ENCODE measurements at regions not wholly inside any gene's neighbourhood (a gene's known extent, or its start where the extent isn't known, plus 50 kb on each side); places are given as distances from the start of the nearest gene placed in this dataset.

GRCh38 chr16:9516444-9516843, 425.0 kb downstream of the HAPSTR1 start:
- TF ChIP-seq CTCF (IDR thresholded peaks at IDR 0.05; ENCODE audit: low read depth, low read length, poor library complexity, severe bottlenecking) (no peak), EZH2phosphoT487 (IDR thresholded peaks at IDR 0.05; ENCODE audit: borderline replicate concordance, low read length) (no peak)

All from DOHH2 (cell line).